ENCODE measurements at regions not wholly inside any gene's neighbourhood (a gene's known extent, or its start where the extent isn't known, plus 50 kb on each side); places are given as distances from the start of the nearest gene placed in this dataset.

GRCh38 chr10:117601716-117602115 lies 59.2 kb downstream of the EMX2 start:
- H3K79me2 ChIP-seq (ENCODE audit: insufficient read depth, low read length): no peaks in the 10 kb centered on the region
- no peaks in the 10 kb centered on the region for H3K9me3 ChIP-seq (ENCODE audit: insufficient read depth, low read length, severe bottlenecking)
- no peak overlapping the region for H3K9ac ChIP-seq (ENCODE audit: low read depth, low read length)
- no peak overlapping the region for H3K4me2 ChIP-seq (ENCODE audit: insufficient read depth, low read length)
- no peak overlapping the region for H2AFZ ChIP-seq (ENCODE audit: low read depth, low read length)
- no peaks in the 10 kb centered on the region for H3K4me1 ChIP-seq (ENCODE audit: insufficient read depth, low read length)
- H3K27ac ChIP-seq (ENCODE audit: low read length): no peak overlapping the region
- no peak for TF ChIP-seq EZH2 (IDR thresholded peaks at IDR 0.05; ENCODE audit: borderline replicate concordance, low read depth, low read length, severe bottlenecking)
- TF ChIP-seq, protein P1, sequence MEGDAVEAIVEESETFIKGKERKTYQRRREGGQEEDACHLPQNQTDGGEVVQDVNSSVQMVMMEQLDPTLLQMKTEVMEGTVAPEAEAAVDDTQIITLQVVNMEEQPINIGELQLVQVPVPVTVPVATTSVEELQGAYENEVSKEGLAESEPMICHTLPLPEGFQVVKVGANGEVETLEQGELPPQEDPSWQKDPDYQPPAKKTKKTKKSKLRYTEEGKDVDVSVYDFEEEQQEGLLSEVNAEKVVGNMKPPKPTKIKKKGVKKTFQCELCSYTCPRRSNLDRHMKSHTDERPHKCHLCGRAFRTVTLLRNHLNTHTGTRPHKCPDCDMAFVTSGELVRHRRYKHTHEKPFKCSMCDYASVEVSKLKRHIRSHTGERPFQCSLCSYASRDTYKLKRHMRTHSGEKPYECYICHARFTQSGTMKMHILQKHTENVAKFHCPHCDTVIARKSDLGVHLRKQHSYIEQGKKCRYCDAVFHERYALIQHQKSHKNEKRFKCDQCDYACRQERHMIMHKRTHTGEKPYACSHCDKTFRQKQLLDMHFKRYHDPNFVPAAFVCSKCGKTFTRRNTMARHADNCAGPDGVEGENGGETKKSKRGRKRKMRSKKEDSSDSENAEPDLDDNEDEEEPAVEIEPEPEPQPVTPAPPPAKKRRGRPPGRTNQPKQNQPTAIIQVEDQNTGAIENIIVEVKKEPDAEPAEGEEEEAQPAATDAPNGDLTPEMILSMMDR (IDR thresholded peaks at IDR 0.05; ENCODE audit: borderline replicate concordance, extremely low read depth, low read length, poor library complexity, severe bottlenecking): no peak
- no peak overlapping the region for H3K4me3 ChIP-seq (ENCODE audit: low read depth in 1 of 2, low read length in 2 of 2)
- H4K20me1 ChIP-seq (ENCODE audit: insufficient read depth, low read length): no peaks in the 10 kb centered on the region
- peaks cover 8% of the 10 kb centered on the region for H3K27me3 ChIP-seq (ENCODE audit: insufficient read depth, low read length, poor library complexity)
- H3K36me3 ChIP-seq (ENCODE audit: insufficient read depth, low read length): no peaks in the 10 kb centered on the region
- ATAC-seq (ENCODE audit: insufficient read depth, low read depth): no peak
- DNase-seq: no peak

GRCh38 chr10:117603081-117603480 lies 60.5 kb downstream of the EMX2 start:
- TF ChIP-seq EZH2 (IDR thresholded peaks at IDR 0.05; ENCODE audit: borderline replicate concordance, low read depth, low read length, severe bottlenecking): no peak
- TF ChIP-seq, protein P1 (IDR thresholded peaks at IDR 0.05; ENCODE audit: borderline replicate concordance, extremely low read depth, low read length, poor library complexity, severe bottlenecking): no peak
- Histone ChIP-seq H4K20me1 (ENCODE audit: insufficient read depth, low read length) (no peaks in the 10 kb centered on the region), H3K4me1 (ENCODE audit: insufficient read depth, low read length) (no peaks in the 10 kb centered on the region), H3K36me3 (ENCODE audit: insufficient read depth, low read length) (no peaks in the 10 kb centered on the region), H3K9ac (ENCODE audit: low read depth, low read length) (no peak overlapping the region), H3K9me3 (ENCODE audit: insufficient read depth, low read length, severe bottlenecking) (no peaks in the 10 kb centered on the region), H3K4me2 (ENCODE audit: insufficient read depth, low read length) (no peak overlapping the region), H3K27ac (ENCODE audit: low read length) (no peak overlapping the region), H3K79me2 (ENCODE audit: insufficient read depth, low read length) (no peaks in the 10 kb centered on the region), H3K27me3 (ENCODE audit: insufficient read depth, low read length, poor library complexity) (peaks cover 8% of the 10 kb centered on the region), H3K4me3 (ENCODE audit: low read depth in 1 of 2, low read length in 2 of 2) (no peak overlapping the region), H2AFZ (ENCODE audit: low read depth, low read length) (no peak overlapping the region)
- DNase-seq: no peak
- no peak for ATAC-seq (ENCODE audit: insufficient read depth, low read depth)

DNA sequence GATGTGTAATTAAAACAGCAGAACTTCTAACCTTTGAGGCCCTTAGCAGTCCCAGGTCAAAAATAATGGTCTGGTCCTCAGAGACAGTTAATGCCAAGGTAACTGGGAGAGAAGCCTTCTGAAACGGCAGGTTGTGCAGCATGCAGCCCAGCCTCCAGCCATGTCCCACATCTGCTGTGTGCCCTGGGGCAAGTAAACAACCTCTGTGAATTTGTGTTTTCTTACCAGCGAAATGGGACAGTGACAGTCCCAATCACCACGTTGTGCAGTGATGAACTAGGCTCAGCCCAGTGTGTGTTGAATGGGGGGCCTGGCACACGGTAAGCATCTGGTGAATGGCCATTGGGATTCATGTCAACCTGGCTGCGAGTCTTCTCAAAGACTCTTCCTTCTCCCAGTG lies 61.2 kb downstream of the EMX2 start:
- Histone ChIP-seq H2AFZ (ENCODE audit: low read depth, low read length) (no peak overlapping the region), H3K9me3 (ENCODE audit: insufficient read depth, low read length, severe bottlenecking) (no peaks in the 10 kb centered on the region), H4K20me1 (ENCODE audit: insufficient read depth, low read length) (no peaks in the 10 kb centered on the region), H3K4me1 (ENCODE audit: insufficient read depth, low read length) (no peaks in the 10 kb centered on the region), H3K27ac (ENCODE audit: low read length) (no peak overlapping the region), H3K27me3 (ENCODE audit: insufficient read depth, low read length, poor library complexity) (peaks cover 7% of the 10 kb centered on the region), H3K9ac (ENCODE audit: low read depth, low read length) (no peak overlapping the region), H3K4me3 (ENCODE audit: low read depth in 1 of 2, low read length in 2 of 2) (no peak overlapping the region), H3K79me2 (ENCODE audit: insufficient read depth, low read length) (no peaks in the 10 kb centered on the region), H3K36me3 (ENCODE audit: insufficient read depth, low read length) (no peaks in the 10 kb centered on the region), H3K4me2 (ENCODE audit: insufficient read depth, low read length) (no peak overlapping the region)
- no peak for TF ChIP-seq EZH2 (IDR thresholded peaks at IDR 0.05; ENCODE audit: borderline replicate concordance, low read depth, low read length, severe bottlenecking)
- TF ChIP-seq, protein P1 (IDR thresholded peaks at IDR 0.05; ENCODE audit: borderline replicate concordance, extremely low read depth, low read length, poor library complexity, severe bottlenecking): no peak
- DNase-seq (no peak), ATAC-seq (ENCODE audit: insufficient read depth, low read depth) (no peak)
